HEK293T (cell line): ENCODE measurements at regions not wholly inside any gene's neighbourhood (a gene's known extent, or its start where the extent isn't known, plus 50 kb on each side); places are given as distances from the start of the nearest gene placed in this dataset.

Experiments used
- BHLHE40 ChIP-seq: fragments of 450-650 bp; IDR thresholded peaks from 2 replicates; pipeline ENCODE4 v1.6.1; 2016; ENCODE audit warnings: mild to moderate bottlenecking, moderate library complexity, borderline replicate concordance
- LEF1 ChIP-seq: fragments of 450-650 bp; IDR thresholded peaks from 2 replicates; pipeline ENCODE4 v1.6.1; 2017; ENCODE audit warnings: mild to moderate bottlenecking, borderline replicate concordance

- TF ChIP-seq LEF1 (no peak), BHLHE40 (no peak)
Measured at GRCh38 chr2:17223211-17223610, 295.0 kb downstream of the RAD51AP2 start.
